ENCODE measurements at regions not wholly inside any gene's neighbourhood (a gene's known extent, or its start where the extent isn't known, plus 50 kb on each side); places are given as distances from the start of the nearest gene placed in this dataset.

GRCh38 chr20:1722513-1723050, 65.0 kb upstream of the SIRPG start:
- Histone ChIP-seq H3K79me2 (ENCODE audit: low read length) (no peaks in the 10 kb centered on the region), H3K36me3 (ENCODE audit: low read depth, low read length) (0 out of 2 replicates have a peak, but pooled peaks cover 2% of the 10 kb centered on the region), H3F3A (ENCODE audit: low read length, unreplicated experiment) (peaks cover 14% of the 10 kb centered on the region), H3K4me3 (ENCODE audit: low read length) (no peak overlapping the region), H4K20me1 (ENCODE audit: low read length) (no peaks in the 10 kb centered on the region), H3K4me2 (ENCODE audit: low read length) (no peak overlapping the region), H3K9me2 (replicated peaks; ENCODE audit: low read length) (no peaks in the 10 kb centered on the region), H3K4me1 (ENCODE audit: insufficient read depth, low read length) (peaks cover 51% of the 10 kb centered on the region), H3K27me3 (ENCODE audit: low read length) (no peaks in the 10 kb centered on the region), H2AFZ (ENCODE audit: low read length) (no peak overlapping the region), H3K9me3 (ENCODE audit: low read length) (0 out of 2 replicates have a peak, but pooled peaks cover 9% of the 10 kb centered on the region), H3K27ac (ENCODE audit: low read length) (peak overlapping the region; percentile 97), H3K9ac (ENCODE audit: low read length) (peak overlapping the region; percentile 18; the same call in 1 of the 2 replicates)
- TF ChIP-seq EZH2phosphoT487 (IDR thresholded peaks at IDR 0.05; ENCODE audit: borderline replicate concordance, low read length) (no peak), EZH2 (IDR thresholded peaks at IDR 0.05; ENCODE audit: low read length, unreplicated experiment) (no peak), CTCF (conservative IDR thresholded peaks at IDR 0.05; ENCODE audit: low read depth, low read length) (no peak)
- DNase-seq (no peak), ATAC-seq (no peak)
- intact Hi-C loops (cut with micrococcal nuclease): no loop called here
- CTCF ChIA-PET: no interaction called here
- BruUV-seq (replicated peaks): no TSS peak
- POLR2A ChIA-PET (ENCODE audit: unreplicated experiment): no interaction called here

DNA sequence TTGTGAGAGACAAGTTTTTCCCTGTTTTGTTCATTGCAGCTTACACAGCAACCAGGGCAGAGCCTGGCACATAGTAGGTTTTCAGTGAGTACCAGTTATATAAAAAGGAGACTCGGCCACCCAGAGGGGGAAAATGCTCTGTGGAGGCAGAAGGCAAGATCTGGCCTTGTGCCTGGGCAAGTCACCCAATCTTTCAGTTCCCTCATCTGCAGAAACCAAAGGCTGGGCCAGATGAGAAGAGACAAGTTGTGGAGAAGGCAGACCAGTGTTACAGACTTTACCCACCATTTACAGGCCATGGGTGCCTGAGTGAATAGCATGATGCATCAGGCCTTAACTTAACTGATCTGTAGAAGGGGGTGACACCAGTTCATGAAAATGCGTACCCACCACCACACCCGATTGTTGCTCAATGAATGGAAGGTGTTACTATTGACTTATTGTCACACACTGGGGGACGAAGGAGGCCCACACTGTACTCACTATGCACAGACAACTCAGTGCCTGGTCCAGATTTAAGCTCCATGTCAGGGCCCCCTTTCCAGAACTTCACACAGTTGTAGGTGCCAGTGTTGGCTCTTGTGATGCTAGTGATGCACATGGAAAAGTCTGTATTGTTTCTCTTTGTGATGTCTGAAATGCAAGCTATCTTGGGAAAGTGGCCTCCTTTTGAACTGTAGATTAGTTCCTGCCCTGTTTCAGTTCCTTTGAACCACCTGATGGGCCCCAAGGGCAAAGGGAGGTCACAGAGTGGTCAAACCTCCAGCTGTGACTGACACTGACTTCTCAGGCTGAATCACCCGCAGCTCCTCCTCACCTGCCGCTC, 64.3 kb upstream of the SIRPG start:
- Histone ChIP-seq H3K9me3 (ENCODE audit: low read length) (0 out of 2 replicates have a peak, but pooled peaks cover 9% of the 10 kb centered on the region), H2AFZ (ENCODE audit: low read length) (no peak overlapping the region), H3F3A (ENCODE audit: low read length, unreplicated experiment) (peaks cover 14% of the 10 kb centered on the region), H3K9me2 (replicated peaks; ENCODE audit: low read length) (no peaks in the 10 kb centered on the region), H4K20me1 (ENCODE audit: low read length) (no peaks in the 10 kb centered on the region), H3K27me3 (ENCODE audit: low read length) (no peaks in the 10 kb centered on the region), H3K36me3 (ENCODE audit: low read depth, low read length) (0 out of 2 replicates have a peak, but pooled peaks cover 2% of the 10 kb centered on the region), H3K9ac (ENCODE audit: low read length) (peak overlapping the region; percentile 55), H3K4me2 (ENCODE audit: low read length) (no peak overlapping the region), H3K27ac (ENCODE audit: low read length) (peak overlapping the region; percentile 97), H3K4me1 (ENCODE audit: insufficient read depth, low read length) (peaks cover 55% of the 10 kb centered on the region), H3K79me2 (ENCODE audit: low read length) (peaks cover under 1% of the 10 kb centered on the region; the same call in 1 of the 2 replicates), H3K4me3 (ENCODE audit: low read length) (no peak overlapping the region)
- intact Hi-C loops (cut with micrococcal nuclease): no loop called here
- CTCF ChIA-PET: no interaction called here
- ATAC-seq: no peak
- DNase-seq: peak; percentile 73
- POLR2A ChIA-PET (ENCODE audit: unreplicated experiment): no interaction called here
- TF ChIP-seq EZH2 (IDR thresholded peaks at IDR 0.05; ENCODE audit: low read length, unreplicated experiment) (no peak), EZH2phosphoT487 (IDR thresholded peaks at IDR 0.05; ENCODE audit: borderline replicate concordance, low read length) (no peak), CTCF (conservative IDR thresholded peaks at IDR 0.05; ENCODE audit: low read depth, low read length) (no peak)
- no TSS peak for BruUV-seq (replicated peaks)

Measured in PC-3 (cell line).